ENCODE measurements at regions not wholly inside any gene's neighbourhood (a gene's known extent, or its start where the extent isn't known, plus 50 kb on each side); places are given as distances from the start of the nearest gene placed in this dataset.
A peak's percentile ranks its signal among the peaks of the same experiment; 100 is the strongest.

DNA sequence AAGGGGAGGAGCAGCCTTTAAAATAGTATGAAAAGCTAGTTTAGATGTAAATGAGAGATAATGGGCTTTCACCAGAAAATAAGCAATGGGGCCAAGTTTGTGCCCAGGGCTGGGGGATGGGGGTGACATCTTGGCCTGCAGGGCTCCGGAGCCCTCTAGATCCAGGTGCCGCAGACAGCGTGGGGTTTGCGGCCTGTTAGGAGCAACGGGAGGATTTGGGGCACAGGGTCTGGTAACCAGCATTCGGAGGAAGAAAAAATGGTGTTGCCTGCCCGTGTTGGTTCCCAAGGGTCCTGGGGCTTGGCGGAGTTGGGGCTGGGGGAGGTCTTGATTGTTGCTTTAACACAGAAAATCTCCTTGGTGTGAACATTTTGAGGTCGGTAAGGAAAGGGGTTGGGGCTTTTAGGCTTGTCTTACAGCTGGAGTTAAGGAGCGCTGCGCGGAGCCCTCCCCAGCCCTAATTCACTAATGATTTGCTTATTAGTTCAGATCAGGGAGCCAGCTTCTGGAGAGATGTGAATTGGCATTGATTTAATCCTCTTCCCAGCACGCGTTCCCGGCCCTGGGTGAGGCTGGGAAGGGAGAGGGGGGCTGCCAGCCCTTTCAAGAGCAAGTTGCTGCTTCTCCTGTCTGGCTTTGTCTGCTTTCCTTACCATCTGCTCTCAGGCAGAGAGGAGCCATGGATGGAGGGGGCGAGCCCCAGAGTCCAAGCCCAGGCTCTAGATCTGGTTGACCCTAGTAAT is 443.4 kb downstream of the BCOR start:
- DNase-seq: no peak

DNA sequence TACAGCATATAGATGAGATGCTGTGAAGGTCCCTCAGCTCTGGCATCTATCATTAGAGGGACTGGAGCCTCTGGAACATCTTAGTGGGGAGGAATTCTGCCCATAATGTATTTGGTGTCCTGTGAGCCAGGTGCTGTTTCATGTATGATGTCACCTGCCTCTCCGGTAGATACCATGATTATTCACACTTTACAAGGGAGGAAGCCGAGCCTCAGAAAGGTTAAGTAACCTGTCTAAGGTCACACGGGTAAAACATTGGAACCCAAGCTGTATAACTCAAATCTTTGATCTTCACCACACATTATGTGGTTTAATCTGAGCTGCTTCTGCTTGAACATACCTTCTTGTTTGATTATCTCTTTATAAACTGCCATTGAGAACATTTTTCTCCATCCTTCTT is 442.8 kb downstream of the BCOR start:
- no peak for DNase-seq

DNA sequence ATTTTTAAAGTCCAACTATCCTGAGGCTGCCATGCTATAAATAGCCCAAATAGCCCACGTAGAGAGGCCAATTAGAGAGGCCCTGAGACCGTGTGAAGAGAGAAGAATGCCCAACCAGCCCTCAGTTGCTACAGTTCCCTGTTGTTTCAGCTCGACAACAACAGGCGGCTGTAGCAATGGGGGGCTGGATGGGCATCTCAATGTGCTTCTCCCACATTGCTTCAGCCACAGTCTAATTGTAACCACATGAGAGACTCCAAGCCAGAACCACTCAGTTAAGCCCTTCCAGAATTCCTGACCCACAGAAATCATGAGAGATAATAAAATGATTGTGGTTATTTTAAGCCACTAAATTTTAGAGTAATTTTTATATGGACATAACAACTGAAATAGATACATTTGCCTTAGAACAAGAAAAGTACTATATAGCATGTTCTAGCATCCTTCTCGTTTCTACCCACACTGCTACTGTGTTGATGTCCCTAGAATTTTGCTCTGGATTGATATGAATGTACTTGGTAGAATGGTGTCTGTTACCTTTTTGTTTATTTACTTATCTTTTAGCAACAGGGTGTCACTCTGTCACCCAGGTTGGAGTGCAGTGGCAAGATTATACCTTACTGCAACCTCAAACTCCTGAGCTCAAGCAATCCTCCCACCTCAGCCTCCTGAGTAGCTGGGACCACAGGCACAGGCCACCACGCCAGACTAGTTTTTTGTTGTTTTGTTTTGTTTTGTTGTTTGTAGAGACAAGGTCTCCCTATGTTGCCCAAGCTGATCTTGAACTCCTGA is 436.4 kb downstream of the BCOR start:
- no peak for DNase-seq

DNA sequence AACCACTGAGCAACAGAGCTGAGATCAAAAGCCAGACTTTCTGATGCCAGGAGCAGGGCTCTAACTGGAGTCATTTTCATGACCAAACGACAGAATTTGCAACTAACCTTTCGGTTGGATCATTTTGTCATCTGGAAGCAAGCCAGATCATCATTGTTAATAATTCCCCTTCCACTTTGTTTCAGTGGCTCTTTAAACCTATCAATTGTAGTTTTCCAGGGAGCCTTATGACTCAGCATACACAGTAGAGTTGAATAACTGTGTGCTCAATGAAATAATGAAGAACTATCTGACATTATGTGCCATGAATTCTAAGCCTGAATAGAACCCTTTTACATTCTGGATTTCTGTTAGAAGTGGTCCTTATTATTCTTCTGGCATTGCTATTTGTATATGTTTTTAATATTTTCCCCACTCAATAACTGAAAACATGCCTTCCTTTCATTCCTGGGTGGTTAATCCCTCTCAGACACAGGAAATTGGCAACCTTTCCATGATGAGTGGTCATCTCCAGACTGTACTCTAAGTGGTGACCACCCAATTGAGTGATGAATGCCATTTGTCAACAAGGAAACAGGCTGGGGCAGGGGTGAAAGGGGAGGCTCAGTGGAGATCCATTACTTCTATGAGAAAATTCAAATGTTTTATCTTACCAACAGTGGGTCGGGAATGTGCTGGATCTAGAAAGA is 431.8 kb downstream of the BCOR start:
- DNase-seq: no peak

DNA sequence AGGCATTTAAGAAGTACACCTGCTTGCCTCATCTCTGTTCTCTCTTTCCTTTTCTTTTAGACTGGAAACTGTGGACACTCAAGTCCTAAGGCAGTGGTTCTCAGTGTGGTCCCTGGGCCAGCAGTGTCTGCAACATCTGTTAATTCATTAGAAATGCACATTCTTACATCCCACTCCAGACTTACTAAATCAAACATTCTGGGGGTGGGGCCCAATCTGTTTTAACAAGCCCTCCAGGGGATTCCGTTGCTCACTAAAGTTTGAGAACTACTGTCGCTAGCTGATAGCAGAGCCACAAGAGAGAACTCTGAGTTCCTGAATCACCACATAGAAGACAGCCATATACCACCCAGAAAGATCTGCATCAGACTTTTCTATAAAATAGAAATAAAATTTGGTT is 430.6 kb downstream of the BCOR start:
- DNase-seq: no peak

DNA sequence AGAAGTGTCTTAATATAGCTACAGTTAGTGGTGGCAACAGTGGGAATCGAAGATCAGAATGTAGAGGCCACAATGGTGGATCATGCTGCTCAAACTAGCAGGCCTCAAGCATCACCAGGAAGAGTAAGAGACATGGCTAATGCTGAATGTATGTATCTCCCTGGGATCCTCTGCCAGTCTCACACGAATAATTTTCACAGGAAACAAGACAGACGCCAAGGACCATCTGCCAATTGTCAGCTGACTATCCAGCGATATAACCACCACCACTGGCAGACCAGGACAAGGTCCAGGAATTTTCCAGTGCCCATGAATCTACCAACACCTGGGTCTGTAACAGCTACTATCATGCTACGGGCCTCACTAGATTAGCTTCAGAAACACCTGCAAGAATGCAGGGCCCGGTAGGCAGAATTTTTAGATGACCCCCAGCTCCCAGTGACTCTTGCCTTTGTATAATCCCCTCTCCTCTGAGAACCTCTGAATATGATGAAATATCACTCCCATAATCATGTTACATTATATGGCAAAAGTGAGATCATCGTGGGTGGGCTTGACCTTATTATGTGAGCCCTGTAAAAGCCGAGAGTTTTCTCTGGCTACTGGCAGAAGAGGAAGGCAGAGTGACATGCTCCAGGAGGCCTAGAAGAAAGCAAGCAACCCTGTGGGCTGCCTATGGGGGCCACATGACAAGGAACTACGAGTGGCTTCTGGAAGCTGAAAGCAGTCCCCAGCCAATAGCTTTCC is 429.8 kb downstream of the BCOR start:
- DNase-seq: no peak

DNA sequence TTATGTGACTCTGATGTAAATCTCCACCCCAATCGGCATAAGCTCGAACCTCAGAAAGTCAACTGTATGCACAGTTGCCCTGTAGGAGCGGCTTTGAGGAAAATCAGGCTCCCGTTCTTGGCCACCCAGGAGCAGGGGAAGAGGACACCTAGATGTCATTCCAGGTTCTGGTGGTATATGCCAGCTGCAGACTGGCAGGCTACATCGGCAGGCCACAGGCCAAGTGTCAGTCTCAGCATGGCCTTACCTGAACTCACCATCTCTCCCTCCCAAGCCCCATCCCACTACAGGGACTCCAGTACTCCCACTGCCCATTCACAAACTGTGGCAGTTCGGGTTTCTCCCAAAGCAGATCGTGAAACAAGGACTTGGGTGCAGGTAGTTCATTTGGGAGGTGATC is 428.1 kb downstream of the BCOR start:
- DNase-seq: no peak

DNA sequence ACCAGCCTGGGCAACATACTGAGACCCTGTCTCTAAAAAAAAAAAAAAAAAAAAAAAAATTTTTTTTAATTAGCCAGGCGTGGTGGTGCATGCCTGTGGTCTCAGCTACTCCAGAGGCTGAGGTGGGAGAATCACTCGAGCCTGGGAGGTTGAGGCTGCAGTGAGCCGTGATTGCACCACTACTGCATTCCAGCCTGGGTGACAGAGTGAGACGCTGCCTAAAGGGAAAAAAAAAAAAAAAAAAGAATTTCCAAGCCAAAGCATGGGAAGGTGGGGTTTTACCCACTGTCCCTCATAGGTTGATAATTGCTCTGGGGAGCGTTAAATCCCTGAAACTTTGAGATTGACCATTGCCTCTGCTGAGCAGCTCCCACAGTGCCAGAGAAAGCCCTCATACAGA is 427.5 kb downstream of the BCOR start:
- DNase-seq: no peak

DNA sequence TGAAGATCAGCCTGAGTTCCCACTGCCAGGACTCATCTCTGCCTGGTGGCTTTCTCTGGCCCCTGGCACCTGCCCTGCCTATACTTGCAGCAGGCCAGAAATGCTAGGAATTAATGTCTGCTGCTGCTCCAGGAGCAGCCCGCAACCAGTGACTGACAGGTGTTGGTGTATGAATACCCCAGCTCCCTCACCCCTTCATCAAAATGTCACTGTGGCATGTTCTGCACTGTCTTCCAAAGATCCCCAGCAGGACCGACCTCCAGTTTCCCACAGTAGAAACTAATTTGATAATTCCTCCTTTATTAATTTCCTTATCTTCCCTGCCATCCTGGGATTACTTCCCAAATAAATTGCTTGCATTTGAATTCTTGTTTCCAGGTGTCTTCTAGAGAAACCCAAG is 425.4 kb downstream of the BCOR start:
- DNase-seq: no peak

DNA sequence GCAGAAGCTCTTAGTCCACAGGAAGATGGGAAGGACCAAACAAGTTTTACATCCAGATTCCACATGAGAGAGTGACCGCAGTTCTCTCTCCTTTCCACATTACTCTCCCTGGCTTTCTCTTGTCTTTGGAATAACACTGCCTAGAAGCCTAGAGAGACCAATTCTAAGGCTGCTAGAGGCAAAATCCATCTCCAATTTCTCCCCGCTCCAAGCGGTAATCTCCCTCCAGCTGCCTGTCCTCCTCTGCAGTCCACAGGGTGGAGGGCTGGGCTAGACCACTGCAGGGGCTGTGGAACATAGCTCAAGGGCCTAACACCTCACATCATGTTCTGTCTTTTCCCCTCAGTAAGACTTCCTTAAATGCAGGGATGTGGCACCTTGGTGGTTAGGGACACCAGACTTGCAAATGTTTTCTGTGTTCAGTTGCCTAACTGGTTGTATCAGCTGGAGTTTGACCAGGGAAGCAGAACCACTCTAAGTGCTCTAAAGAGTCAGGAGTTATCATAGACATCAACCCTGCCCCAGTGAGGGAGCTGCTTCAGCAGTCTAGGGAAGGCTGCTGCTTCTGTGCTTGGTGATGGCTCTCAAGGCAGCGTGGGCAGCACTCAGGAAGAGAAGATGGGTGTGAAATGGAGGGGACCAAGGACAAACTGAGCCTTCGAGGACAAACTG is 423.1 kb downstream of the BCOR start:
- no peak for DNase-seq

DNA sequence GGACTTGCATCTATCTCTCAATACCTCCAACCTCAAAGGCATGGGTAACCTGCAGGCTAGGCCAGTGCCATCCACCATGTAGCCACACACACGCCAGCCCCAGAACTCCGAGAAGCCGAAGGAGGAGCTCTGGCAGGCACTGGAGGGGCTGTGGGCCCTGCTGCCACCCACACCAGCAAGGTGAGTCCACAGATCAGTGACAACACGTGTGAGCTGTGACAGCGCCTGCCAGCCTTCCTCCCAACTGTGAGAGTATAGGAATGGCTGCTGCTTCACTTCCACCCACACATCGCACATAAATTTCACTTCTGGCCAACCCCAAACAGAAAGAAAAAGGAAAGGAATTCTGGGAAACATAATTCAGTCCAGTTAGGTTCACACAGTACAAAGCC is 422.6 kb downstream of the BCOR start:
- DNase-seq: no peak

DNA sequence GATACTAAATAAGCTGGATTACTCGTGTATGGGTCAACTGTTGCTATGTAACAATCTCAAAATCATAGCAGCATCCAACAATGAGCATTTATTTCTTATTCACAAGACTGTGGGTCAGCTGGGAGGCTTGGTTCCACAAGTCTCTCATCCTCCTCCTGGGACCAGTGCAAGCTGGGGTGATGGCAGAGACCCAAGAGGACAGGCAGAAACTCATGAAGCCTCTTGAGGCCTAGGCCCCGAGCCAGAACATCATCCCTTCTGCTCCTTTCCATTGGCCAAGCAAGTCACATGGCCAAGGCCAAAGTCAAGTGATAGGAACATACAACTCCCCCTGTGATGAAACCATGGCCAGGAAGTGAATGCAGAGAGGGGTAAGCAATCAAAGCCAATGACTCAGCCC is 422.1 kb downstream of the BCOR start:
- DNase-seq: no peak

DNA sequence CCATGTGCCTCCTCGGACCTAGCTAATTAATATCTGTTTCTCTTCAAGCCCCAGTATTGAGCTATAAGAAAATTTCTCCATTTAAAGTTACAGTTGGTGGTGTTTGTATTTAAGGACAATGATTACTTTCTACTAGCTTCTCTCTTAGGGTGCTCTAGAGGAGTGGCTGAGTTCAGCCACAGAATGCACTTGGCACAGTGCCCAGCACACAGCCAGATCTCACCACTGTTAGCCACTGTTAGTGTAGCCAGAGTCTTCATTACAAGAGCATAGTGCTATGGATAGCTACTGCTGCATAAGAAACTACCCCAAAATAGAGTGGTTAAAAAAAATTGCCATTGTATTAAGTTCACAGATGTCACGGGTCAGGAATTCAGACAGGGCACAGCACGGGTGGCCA is 421.3 kb downstream of the BCOR start:
- DNase-seq: no peak

DNA sequence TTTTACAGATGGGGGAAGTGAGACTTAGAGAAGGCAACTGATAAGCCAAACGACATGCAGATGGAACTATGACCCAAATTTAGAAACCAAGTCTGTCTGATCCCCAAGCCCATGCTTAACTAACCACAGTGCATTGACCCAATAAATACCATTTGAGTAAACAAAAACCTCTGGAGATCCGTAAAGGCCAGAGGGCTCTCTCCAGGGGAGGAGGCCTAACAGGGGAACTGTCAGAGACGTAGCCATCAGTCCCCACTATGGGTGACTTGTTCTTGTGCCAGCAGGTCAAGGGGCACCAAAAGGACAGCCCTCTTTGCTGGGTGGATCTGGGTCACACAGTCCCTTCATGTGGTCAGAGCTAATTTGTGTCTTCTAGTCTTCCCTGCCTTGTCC is 420.2 kb downstream of the BCOR start:
- DNase-seq: no peak

DNA sequence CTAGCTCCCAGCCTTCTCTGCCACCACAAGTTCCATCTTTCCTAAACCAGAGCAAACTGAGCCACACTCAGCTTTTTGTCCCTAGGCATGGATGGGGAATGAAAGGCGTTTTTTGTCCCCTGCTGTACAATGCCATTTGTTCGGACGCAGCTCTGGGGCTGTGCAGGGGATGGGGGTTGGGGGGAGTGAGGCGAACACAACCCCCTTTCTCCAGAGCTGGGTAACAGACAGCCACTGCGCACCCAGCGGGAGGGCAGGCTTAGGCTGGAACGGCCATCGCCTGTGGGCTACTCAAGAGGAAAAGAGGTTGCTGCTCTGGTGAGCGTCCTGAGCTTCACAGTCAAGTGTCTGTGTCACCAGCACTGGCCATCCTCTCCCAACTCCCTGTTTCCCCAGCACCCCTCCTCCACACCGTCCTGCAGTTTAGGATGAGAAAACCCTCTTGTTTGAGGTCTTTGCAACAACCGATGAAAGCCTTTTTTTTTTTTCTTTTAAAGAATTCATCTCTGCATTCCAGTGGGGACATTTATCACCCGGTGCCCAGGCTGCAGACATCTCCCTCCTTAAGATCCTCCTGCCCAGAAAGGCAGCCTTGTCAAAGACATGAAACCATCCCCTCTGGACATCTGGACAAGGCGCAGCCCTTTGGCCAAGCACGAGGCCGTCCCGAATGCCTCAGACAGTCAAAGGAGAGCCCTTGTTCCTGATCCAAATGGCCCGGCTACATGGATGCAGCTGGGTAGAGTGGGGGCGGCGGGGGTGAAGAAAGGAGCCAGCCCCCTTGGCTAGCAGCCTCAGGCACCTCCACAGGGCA is 419.6 kb downstream of the BCOR start:
- no peak for DNase-seq

DNA sequence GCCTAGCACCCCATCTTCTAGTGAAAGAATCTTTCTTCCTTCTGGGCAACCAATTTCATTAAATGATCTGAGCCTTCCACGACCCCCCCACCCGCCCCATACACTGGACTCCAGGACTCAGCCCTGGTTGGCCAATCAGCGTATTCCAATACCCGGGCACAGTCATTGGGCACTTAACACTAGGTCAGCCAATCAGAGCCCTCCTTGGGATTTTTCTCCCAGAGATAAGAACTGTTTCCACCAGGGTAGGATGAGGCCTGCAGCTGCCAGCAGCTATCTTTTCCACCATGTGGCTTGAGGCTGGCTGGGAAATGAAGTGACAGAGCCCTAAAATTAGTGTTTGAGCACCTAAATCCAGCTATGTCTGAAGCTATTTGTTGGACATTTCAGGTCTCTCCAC is 418.8 kb downstream of the BCOR start:
- no peak for DNase-seq

DNA sequence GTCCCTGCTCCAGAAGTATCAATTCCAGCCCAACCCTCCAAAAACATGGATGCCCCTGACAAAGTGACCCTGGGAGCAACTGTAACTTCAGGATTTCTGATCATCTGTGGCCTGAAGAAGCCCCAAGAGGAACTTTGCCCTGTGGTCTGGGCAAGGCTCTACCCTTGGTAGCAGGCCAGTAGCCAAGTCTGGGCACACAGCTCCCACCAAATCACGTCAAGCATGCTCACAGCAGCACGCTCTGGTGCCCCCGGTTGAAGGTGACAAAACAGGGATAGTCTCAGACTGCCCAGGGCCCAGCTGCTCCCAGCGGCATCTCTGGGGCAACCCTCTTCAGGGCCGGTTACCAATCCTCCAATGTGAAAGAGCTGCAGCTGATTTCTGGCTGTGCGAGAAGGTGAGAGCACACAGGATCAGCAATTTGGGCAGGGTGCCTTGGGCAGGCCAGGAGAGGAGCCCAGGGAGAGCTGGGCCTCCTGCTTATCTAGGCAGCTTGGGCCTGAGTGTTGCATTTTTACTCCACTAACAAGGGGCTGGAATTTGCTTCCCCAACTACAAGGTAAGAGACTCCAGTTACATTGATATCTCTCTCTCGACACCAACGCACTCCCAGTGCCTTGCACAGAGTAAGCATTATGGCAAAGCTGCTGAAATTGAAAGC is 418.1 kb downstream of the BCOR start:
- no peak for DNase-seq

DNA sequence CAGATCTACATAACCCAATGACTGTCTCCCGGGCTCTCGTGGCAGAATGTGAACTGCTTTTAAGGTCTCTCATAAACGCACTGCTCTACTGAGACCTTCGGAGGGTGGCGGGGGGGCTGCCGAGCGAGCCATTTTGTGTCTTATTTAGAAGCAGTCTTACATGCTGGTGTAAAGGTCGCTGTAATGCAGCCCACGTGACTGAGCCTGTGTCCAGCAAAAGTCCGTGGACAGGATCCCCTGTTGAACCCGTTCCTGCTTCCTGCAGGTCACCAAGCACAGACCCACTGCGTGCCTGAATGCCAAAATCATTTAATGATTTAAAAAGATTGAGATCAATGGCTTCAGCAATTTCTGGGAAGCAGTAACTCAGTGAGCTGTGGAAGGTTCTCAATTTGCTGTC is 415.9 kb downstream of the BCOR start:
- DNase-seq: no peak

DNA sequence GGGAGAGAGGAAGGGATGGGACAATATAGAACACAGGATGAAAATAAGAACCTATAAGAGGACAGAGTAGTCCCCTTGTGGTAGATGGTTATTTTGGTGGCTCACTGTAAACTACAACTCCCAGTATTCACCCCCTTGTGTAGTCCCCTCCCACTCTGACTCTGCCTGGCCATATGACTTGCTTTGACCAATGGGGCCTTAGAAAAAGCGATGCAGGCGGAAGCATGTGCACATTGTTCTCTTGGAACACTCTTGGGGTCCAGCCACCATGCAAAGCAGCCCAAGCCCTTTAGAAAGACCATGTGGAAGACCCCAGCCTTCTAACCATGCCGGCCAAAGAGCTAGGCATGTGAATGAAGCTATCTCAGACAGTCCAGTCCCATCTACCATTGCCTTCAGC is 415.0 kb downstream of the BCOR start:
- no peak for DNase-seq

DNA sequence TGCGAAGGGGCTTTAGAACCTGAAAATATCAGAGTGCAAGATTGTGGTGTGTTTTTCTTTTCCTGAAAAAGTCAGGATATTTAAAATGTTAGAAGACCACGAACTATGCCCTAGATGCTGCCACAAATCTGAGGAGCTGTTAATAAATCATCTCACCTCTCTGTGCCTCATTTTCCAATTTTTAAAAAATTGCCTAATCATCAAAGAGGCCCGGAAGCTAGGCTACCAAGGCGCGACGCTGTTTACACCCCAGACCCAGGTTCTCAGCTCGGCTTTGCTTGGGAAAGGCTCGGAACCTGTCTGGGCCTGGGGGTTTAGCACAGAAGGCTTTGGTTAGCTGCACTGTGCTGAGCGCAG is 409.6 kb downstream of the BCOR start:
- DNase-seq: no peak

DNA sequence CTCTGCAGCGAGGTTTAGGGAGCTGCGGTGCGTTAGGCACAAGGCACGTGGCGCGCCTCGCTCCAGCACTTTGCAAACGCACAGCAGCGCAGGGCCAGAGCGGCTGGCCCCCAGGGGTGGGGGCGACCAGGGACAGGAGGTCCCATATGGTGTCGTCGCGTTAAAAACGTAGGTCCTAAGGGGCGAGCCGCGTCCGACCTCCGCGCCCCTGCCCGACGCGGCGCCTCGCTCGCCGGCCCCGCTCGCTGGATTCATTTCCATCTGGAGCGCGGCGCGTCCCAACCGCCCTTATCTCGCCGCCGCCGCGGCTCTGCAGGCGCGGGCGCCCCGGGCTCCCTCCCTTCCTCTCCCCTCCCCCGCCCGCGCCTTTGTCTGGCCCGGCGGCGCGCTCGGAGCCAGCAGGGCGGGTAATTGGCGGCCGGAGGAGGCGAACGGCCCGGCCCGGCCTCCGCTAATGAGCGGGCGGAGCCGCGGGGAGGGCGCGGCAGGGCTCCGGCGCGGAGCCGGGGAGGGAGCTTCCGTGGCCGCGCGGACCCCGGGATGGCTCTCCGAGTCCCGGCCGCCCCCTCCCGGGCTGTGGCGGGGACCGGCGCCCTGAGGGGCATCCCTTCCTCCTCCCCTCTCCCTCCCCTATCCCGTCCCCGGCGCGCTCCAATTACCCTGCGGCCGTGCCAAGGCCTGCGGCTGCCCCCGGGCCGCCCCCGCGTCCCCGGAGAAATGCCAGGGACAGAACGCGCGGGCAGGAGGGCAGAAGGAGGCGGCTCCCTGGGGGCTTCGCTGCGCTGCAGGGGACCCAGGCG is 409.0 kb downstream of the BCOR start:
- DNase-seq: peak; percentile 4

All from activated naive CD4-positive, alpha-beta T cell treated with Interleukin-2 at 50 U/mL for 16 hours (primary cell).